ENCODE measurements at regions not wholly inside any gene's neighbourhood (a gene's known extent, or its start where the extent isn't known, plus 50 kb on each side); places are given as distances from the start of the nearest gene placed in this dataset.

- no peak for TF ChIP-seq POLR2A (IDR thresholded peaks at IDR 0.05)
- TF ChIP-seq CTCF (IDR thresholded peaks at IDR 0.05) = no peak
Observed at GRCh38 chr6:150752409-150752808, 113.1 kb upstream of the MTHFD1L start.

Measured in body of pancreas (tissue), 4 donors.